GM23338 (cell line): ENCODE measurements at regions not wholly inside any gene's neighbourhood (a gene's known extent, or its start where the extent isn't known, plus 50 kb on each side); places are given as distances from the start of the nearest gene placed in this dataset.

Source experiments
- ATAC-seq: fragments of 200-7000 bp; cut with Tn5 transposase; 3 replicates; pipeline ENCODE4 v1.9.1; 2020
- DNase-seq: peaks from one replicate; pipeline ENCODE4 v3.0.0-alpha.2; 2015; ENCODE audit warnings: low spot score
- H2AFZ ChIP-seq: fragments of 200-600 bp; sonication (generic); 2 replicates; pipeline ENCODE4 v1.8.0; 2016; ENCODE audit warnings: antibody characterized with exemption, mild to moderate bottlenecking, moderate library complexity
- H3F3A ChIP-seq: fragments of 200-600 bp; sonication (generic); replicated peaks from 2 replicates; pipeline ENCODE4 v1.8.0; 2017; ENCODE audit warnings: antibody characterized with exemption, mixed run types, low read depth
- H3K27ac ChIP-seq: fragments of 200-600 bp; sonication (generic); 2 replicates; pipeline ENCODE4 v1.6.1; 2016; ENCODE audit warnings: low read depth
- H3K27me3 ChIP-seq: fragments of 200-600 bp; sonication (generic); 2 replicates; pipeline ENCODE4 v1.8.0; 2016; ENCODE audit warnings: mild to moderate bottlenecking, mixed run types, moderate library complexity; ENCODE audit not compliant: insufficient read depth
- H3K36me3 ChIP-seq: fragments of 200-600 bp; sonication (generic); 2 replicates; pipeline ENCODE4 v1.8.0; 2016; ENCODE audit warnings: mild to moderate bottlenecking; ENCODE audit not compliant: insufficient read depth
- H3K4me1 ChIP-seq: fragments of 200-600 bp; sonication (generic); 2 replicates; pipeline ENCODE4 v1.8.0; 2016; ENCODE audit warnings: mild to moderate bottlenecking, moderate library complexity; ENCODE audit not compliant: insufficient read depth
- H3K4me2 ChIP-seq: fragments of 200-600 bp; sonication (generic); 2 replicates; pipeline ENCODE4 v1.7.1; 2017; ENCODE audit warnings: mixed run types
- H3K4me3 ChIP-seq: fragments of 200-600 bp; sonication (generic); 2 replicates; pipeline ENCODE4 v1.6.1; 2016; ENCODE audit warnings: mixed run types
- H3K79me2 ChIP-seq: fragments of 200-600 bp; sonication (generic); replicated peaks from 2 replicates; pipeline ENCODE4 v1.8.0; 2017; ENCODE audit warnings: mild to moderate bottlenecking; ENCODE audit not compliant: insufficient read depth
- H3K9me2 ChIP-seq: fragments of 200-600 bp; sonication (generic); 2 replicates; pipeline ENCODE4 v1.8.0; 2017; ENCODE audit not compliant: insufficient read depth
- H4K20me1 ChIP-seq: fragments of 200-600 bp; sonication (generic); replicated peaks from 2 replicates; pipeline ENCODE4 v1.8.0; 2017; ENCODE audit warnings: mild to moderate bottlenecking; ENCODE audit not compliant: insufficient read depth
- H3K27ac Mint-ChIP-seq: 2 replicates; pipeline ENCODE4 v1.8.0; 2020; ENCODE audit warnings: inconsistent platforms, mild to moderate bottlenecking, moderate library complexity, mixed read lengths
- H3K27me3 Mint-ChIP-seq: 3 replicates; pipeline ENCODE4 v1.8.0; 2022; ENCODE audit warnings: low read depth, mild to moderate bottlenecking, moderate library complexity, mixed read lengths, inconsistent platforms; ENCODE audit not compliant: insufficient read depth, poor library complexity
- H3K36me3 Mint-ChIP-seq: 3 replicates; pipeline ENCODE4 v1.8.0; 2021; ENCODE audit warnings: low read depth, mild to moderate bottlenecking, inconsistent platforms, moderate library complexity, mixed read lengths
- H3K4me1 Mint-ChIP-seq: 3 replicates; pipeline ENCODE4 v1.8.0; 2020; ENCODE audit warnings: mild to moderate bottlenecking, inconsistent platforms, mixed read lengths
- H3K4me3 Mint-ChIP-seq: 3 replicates; pipeline ENCODE4 v1.8.0; 2021; ENCODE audit warnings: moderate library complexity, mild to moderate bottlenecking, inconsistent platforms, mixed read lengths
- H3K9me3 Mint-ChIP-seq: 3 replicates; pipeline ENCODE4 v1.8.0; 2020; ENCODE audit warnings: moderate library complexity, mild to moderate bottlenecking, inconsistent platforms, mixed read lengths
- ETS1 ChIP-seq: IDR thresholded peaks from 2 replicates; pipeline ENCODE4 v1.6.1; 2016; ENCODE audit warnings: antibody characterized with exemption
- EZH2 ChIP-seq: fragments of 200-600 bp; sonication (generic); IDR thresholded peaks from one replicate; pipeline ENCODE4 v1.8.0; 2017; ENCODE audit warnings: antibody characterized with exemption, mild to moderate bottlenecking, low read depth; ENCODE audit not compliant: unreplicated experiment
- EZH2phosphoT487 ChIP-seq: fragments of 200-600 bp; sonication (generic); IDR thresholded peaks from one replicate; pipeline ENCODE4 v1.8.1; 2018; ENCODE audit warnings: antibody characterized with exemption; ENCODE audit not compliant: unreplicated experiment
- JUNB ChIP-seq: IDR thresholded peaks from one replicate; pipeline ENCODE4 v1.6.1; 2016; ENCODE audit warnings: antibody characterized with exemption; ENCODE audit not compliant: unreplicated experiment
- NANOG ChIP-seq: IDR thresholded peaks from 2 replicates; pipeline ENCODE4 v1.6.1; 2016; ENCODE audit warnings: antibody characterized with exemption, borderline replicate concordance
- POLR2AphosphoS5 ChIP-seq: IDR thresholded peaks from 2 replicates; pipeline ENCODE4 v1.6.1; 2016; ENCODE audit warnings: antibody characterized with exemption, low read depth
- REST ChIP-seq: IDR thresholded peaks from one replicate; pipeline ENCODE4 v1.6.1; 2018; ENCODE audit warnings: antibody characterized with exemption; ENCODE audit not compliant: unreplicated experiment
- STAT1 ChIP-seq: IDR thresholded peaks from one replicate; pipeline ENCODE4 v1.6.1; 2016; ENCODE audit warnings: antibody characterized with exemption; ENCODE audit not compliant: unreplicated experiment
- ZNF114 ChIP-seq: fragments of 250-450 bp; sonication (Bioruptor Pico); IDR thresholded peaks from 2 replicates; pipeline ENCODE4 v1.5.0; 2020; ENCODE audit warnings: mild to moderate bottlenecking, moderate library complexity
- ZNF331 ChIP-seq: fragments of 250-450 bp; sonication (Bioruptor Pico); IDR thresholded peaks from 2 replicates; pipeline ENCODE4 v1.5.0; 2020; ENCODE audit warnings: low read depth, mild to moderate bottlenecking, moderate library complexity
- ZNF462 ChIP-seq: fragments of 250-450 bp; sonication (Bioruptor Pico); IDR thresholded peaks from 2 replicates; pipeline ENCODE4 v1.5.0; 2020; ENCODE audit warnings: mild to moderate bottlenecking, moderate library complexity

DNA sequence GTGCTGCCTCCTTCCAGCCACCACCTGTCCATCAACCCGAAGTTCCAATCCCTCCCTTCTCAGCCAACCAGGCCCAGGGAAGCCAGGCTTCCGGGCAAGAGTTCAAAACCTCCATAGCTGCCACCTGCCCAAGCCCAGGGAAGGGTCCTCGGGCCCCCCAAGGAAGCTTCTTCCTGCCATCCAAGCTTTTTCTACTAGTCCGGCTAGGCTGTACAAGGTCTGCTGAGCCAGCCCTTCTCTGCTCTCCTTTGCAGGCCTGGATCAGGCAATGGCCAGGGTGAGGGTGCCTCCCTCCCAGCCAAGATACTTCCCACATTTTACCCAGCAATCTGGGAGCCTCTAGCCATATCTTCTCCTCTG is 96.2 kb downstream of the PJA1 start (continued):
- TF ChIP-seq ETS1 = no peak
- TF ChIP-seq ZNF114 = no peak
- no peak for TF ChIP-seq ZNF331
- TF ChIP-seq EZH2 = no peak
- TF ChIP-seq EZH2phosphoT487 = no peak
- no peak for TF ChIP-seq NANOG
- no peak for TF ChIP-seq ZNF462

- no peak overlapping the region for H2AFZ ChIP-seq
- no peaks in the 10 kb centered on the region for H3K27me3 ChIP-seq
- no peak overlapping the region for H3K27ac Mint-ChIP-seq
- no peak overlapping the region for H3K4me2 ChIP-seq
- H3K4me1 ChIP-seq = no peaks in the 10 kb centered on the region
- no peak overlapping the region for H3K4me3 ChIP-seq
- H3K36me3 Mint-ChIP-seq = no peaks in the 10 kb centered on the region
- H3K9me2 ChIP-seq = no peaks in the 10 kb centered on the region
- no peaks in the 10 kb centered on the region for H3F3A ChIP-seq
- peaks cover 9% of the 10 kb centered on the region; the same call in 2 of the 3 replicates for H3K4me1 Mint-ChIP-seq
- H3K9me3 Mint-ChIP-seq = no peaks in the 10 kb centered on the region; the same call in 2 of the 3 replicates
- ATAC-seq = no peak
- H4K20me1 ChIP-seq = no peaks in the 10 kb centered on the region
- peaks cover 8% of the 10 kb centered on the region for H3K27me3 Mint-ChIP-seq
- H3K79me2 ChIP-seq = no peaks in the 10 kb centered on the region
- H3K36me3 ChIP-seq = no peaks in the 10 kb centered on the region
- no peak overlapping the region for H3K27ac ChIP-seq
- no peak for DNase-seq
- no peak overlapping the region for H3K4me3 Mint-ChIP-seq
- TF ChIP-seq ETS1 = no peak
- TF ChIP-seq ZNF114 = no peak
- no peak for TF ChIP-seq JUNB
- no peak for TF ChIP-seq REST
- no peak for TF ChIP-seq EZH2
- TF ChIP-seq ZNF331 = no peak
- TF ChIP-seq POLR2AphosphoS5 = no peak
- TF ChIP-seq STAT1 = no peak
These were observed 96.8 kb downstream of the PJA1 start for GRCh38 chrX:69068301-69069085.
